ENCODE measurements at regions not wholly inside any gene's neighbourhood (a gene's known extent, or its start where the extent isn't known, plus 50 kb on each side); places are given as distances from the start of the nearest gene placed in this dataset.
"Not testable (repeated sequence)": the region's sequence is repeated elsewhere in the genome, so short reads cannot be mapped to it uniquely, and the experiment has no call there.

GRCh38 chr2:139674577-139674976 lies 894.4 kb upstream of the NXPH2 start:
- no peak for ATAC-seq
- no peaks in the 10 kb centered on the region for H3K9me3 ChIP-seq (ENCODE audit: control insufficient read depth, low read length, poor library complexity, severe bottlenecking)

GRCh38 chr2:139673447-139673846 lies 893.3 kb upstream of the NXPH2 start:
- H3K9me3 ChIP-seq (ENCODE audit: control insufficient read depth, low read length, poor library complexity, severe bottlenecking); ATAC-seq; H3K36me3 Mint-ChIP-seq (ENCODE audit: low read depth); H3K4me3 Mint-ChIP-seq; H3K27me3 Mint-ChIP-seq; H3K4me1 Mint-ChIP-seq; DNase-seq; H3K27ac Mint-ChIP-seq: not testable (repeated sequence)

More at GRCh38 chr2:139674577-139674976, 894.4 kb upstream of the NXPH2 start:
- H3K4me1 Mint-ChIP-seq, result no peaks in the 10 kb centered on the region
- no peak overlapping the region for H3K4me3 Mint-ChIP-seq
- no peaks in the 10 kb centered on the region for H3K36me3 Mint-ChIP-seq (ENCODE audit: low read depth)
- no peak overlapping the region for H3K27ac Mint-ChIP-seq
- H3K27me3 Mint-ChIP-seq, result no peaks in the 10 kb centered on the region
- DNase-seq, result no peak

GRCh38 chr2:139669675-139670074 lies 889.5 kb upstream of the NXPH2 start:
- ATAC-seq, result no peak
- H3K4me1 Mint-ChIP-seq, result no peaks in the 10 kb centered on the region
- H3K4me3 Mint-ChIP-seq, result no peak overlapping the region

GRCh38 chr2:139652385-139652784 lies 872.2 kb upstream of the NXPH2 start:
- no peaks in the 10 kb centered on the region for H3K9me3 ChIP-seq (ENCODE audit: control insufficient read depth, low read length, poor library complexity, severe bottlenecking)
- H3K27me3 Mint-ChIP-seq, result no peaks in the 10 kb centered on the region
- ATAC-seq (no peak), DNase-seq (no peak)
- no peaks in the 10 kb centered on the region for H3K36me3 Mint-ChIP-seq (ENCODE audit: low read depth)
- H3K27ac Mint-ChIP-seq, result no peak overlapping the region
- no peak overlapping the region for H3K4me3 Mint-ChIP-seq
- no peaks in the 10 kb centered on the region for H3K4me1 Mint-ChIP-seq

More at GRCh38 chr2:139669675-139670074, 889.5 kb upstream of the NXPH2 start:
- Mint-ChIP-seq H3K36me3 (ENCODE audit: low read depth) (no peaks in the 10 kb centered on the region), H3K27me3 (no peaks in the 10 kb centered on the region), H3K27ac (no peak overlapping the region)
- H3K9me3 ChIP-seq (ENCODE audit: control insufficient read depth, low read length, poor library complexity, severe bottlenecking), result no peaks in the 10 kb centered on the region
- no peak for DNase-seq

GRCh38 chr2:139645617-139646016 lies 865.4 kb upstream of the NXPH2 start:
- H3K4me1 Mint-ChIP-seq, result no peaks in the 10 kb centered on the region
- H3K9me3 ChIP-seq (ENCODE audit: control insufficient read depth, low read length, poor library complexity, severe bottlenecking), result no peaks in the 10 kb centered on the region
- no peak overlapping the region for H3K4me3 Mint-ChIP-seq
- H3K27ac Mint-ChIP-seq, result no peak overlapping the region
- no peak for ATAC-seq
- no peaks in the 10 kb centered on the region for H3K27me3 Mint-ChIP-seq
- no peaks in the 10 kb centered on the region for H3K36me3 Mint-ChIP-seq (ENCODE audit: low read depth)
- no peak for DNase-seq

GRCh38 chr2:139643139-139643538 lies 862.9 kb upstream of the NXPH2 start:
- Mint-ChIP-seq H3K4me1 (no peaks in the 10 kb centered on the region), H3K4me3 (no peak overlapping the region), H3K27ac (no peak overlapping the region), H3K27me3 (no peaks in the 10 kb centered on the region), H3K36me3 (ENCODE audit: low read depth) (no peaks in the 10 kb centered on the region)
- ATAC-seq (no peak), DNase-seq (no peak)
- H3K9me3 ChIP-seq (ENCODE audit: control insufficient read depth, low read length, poor library complexity, severe bottlenecking), result no peaks in the 10 kb centered on the region

GRCh38 chr2:139631966-139632365 lies 851.8 kb upstream of the NXPH2 start:
- H3K4me1 Mint-ChIP-seq, result no peaks in the 10 kb centered on the region
- ATAC-seq (no peak), DNase-seq (no peak)
- H3K27ac Mint-ChIP-seq, result no peak overlapping the region
- H3K36me3 Mint-ChIP-seq (ENCODE audit: low read depth), result no peaks in the 10 kb centered on the region
- H3K27me3 Mint-ChIP-seq, result no peaks in the 10 kb centered on the region
- no peaks in the 10 kb centered on the region for H3K9me3 ChIP-seq (ENCODE audit: control insufficient read depth, low read length, poor library complexity, severe bottlenecking)
- H3K4me3 Mint-ChIP-seq, result no peak overlapping the region

- no peaks in the 10 kb centered on the region for H3K4me1 Mint-ChIP-seq
- no peaks in the 10 kb centered on the region for H3K36me3 Mint-ChIP-seq (ENCODE audit: low read depth)
- no peak overlapping the region for H3K27ac Mint-ChIP-seq
- H3K27me3 Mint-ChIP-seq, result no peaks in the 10 kb centered on the region
- ATAC-seq (no peak), DNase-seq (no peak)
- H3K9me3 ChIP-seq (ENCODE audit: control insufficient read depth, low read length, poor library complexity, severe bottlenecking), result no peaks in the 10 kb centered on the region
- no peak overlapping the region for H3K4me3 Mint-ChIP-seq
These were observed 848.7 kb upstream of the NXPH2 start for GRCh38 chr2:139628931-139629330.

- Mint-ChIP-seq H3K4me3 (no peak overlapping the region), H3K27ac (no peak overlapping the region), H3K4me1 (no peaks in the 10 kb centered on the region), H3K36me3 (ENCODE audit: low read depth) (no peaks in the 10 kb centered on the region), H3K27me3 (no peaks in the 10 kb centered on the region)
- ATAC-seq (no peak), DNase-seq (no peak)
- peaks cover 3% of the 10 kb centered on the region for H3K9me3 ChIP-seq (ENCODE audit: control insufficient read depth, low read length, poor library complexity, severe bottlenecking)
These were observed 845.9 kb upstream of the NXPH2 start for GRCh38 chr2:139626128-139626527.

GRCh38 chr2:139622691-139623090 lies 842.5 kb upstream of the NXPH2 start:
- DNase-seq (no peak), ATAC-seq (no peak)
- peaks cover 3% of the 10 kb centered on the region for H3K9me3 ChIP-seq (ENCODE audit: control insufficient read depth, low read length, poor library complexity, severe bottlenecking)
- Mint-ChIP-seq H3K27me3 (no peaks in the 10 kb centered on the region), H3K4me1 (no peaks in the 10 kb centered on the region), H3K27ac (no peak overlapping the region), H3K4me3 (no peak overlapping the region), H3K36me3 (ENCODE audit: low read depth) (no peaks in the 10 kb centered on the region)

GRCh38 chr2:139617747-139618146 lies 837.6 kb upstream of the NXPH2 start:
- no peak for ATAC-seq
- Mint-ChIP-seq H3K36me3 (ENCODE audit: low read depth) (no peaks in the 10 kb centered on the region), H3K4me1 (no peaks in the 10 kb centered on the region), H3K27me3 (no peaks in the 10 kb centered on the region), H3K27ac (no peak overlapping the region), H3K4me3 (no peak overlapping the region)
- H3K9me3 ChIP-seq (ENCODE audit: control insufficient read depth, low read length, poor library complexity, severe bottlenecking), result peaks cover 3% of the 10 kb centered on the region
- DNase-seq, result no peak

- H3K9me3 ChIP-seq (ENCODE audit: control insufficient read depth, low read length, poor library complexity, severe bottlenecking), result no peaks in the 10 kb centered on the region
- Mint-ChIP-seq H3K4me1 (no peaks in the 10 kb centered on the region), H3K27me3 (no peaks in the 10 kb centered on the region), H3K27ac (no peak overlapping the region), H3K36me3 (ENCODE audit: low read depth) (no peaks in the 10 kb centered on the region), H3K4me3 (no peak overlapping the region)
- DNase-seq, result no peak
- no peak for ATAC-seq
These were observed 833.1 kb upstream of the NXPH2 start for GRCh38 chr2:139613264-139613663.

- DNase-seq, result no peak
- H3K27ac Mint-ChIP-seq, result no peak overlapping the region
- H3K27me3 Mint-ChIP-seq, result no peaks in the 10 kb centered on the region
- no peaks in the 10 kb centered on the region for H3K4me1 Mint-ChIP-seq
- H3K9me3 ChIP-seq (ENCODE audit: control insufficient read depth, low read length, poor library complexity, severe bottlenecking), result no peaks in the 10 kb centered on the region
- H3K36me3 Mint-ChIP-seq (ENCODE audit: low read depth), result no peaks in the 10 kb centered on the region
- no peak overlapping the region for H3K4me3 Mint-ChIP-seq
- ATAC-seq, result no peak
These were observed 830.3 kb upstream of the NXPH2 start for GRCh38 chr2:139610512-139610911.

GRCh38 chr2:139609109-139609508 lies 828.9 kb upstream of the NXPH2 start:
- H3K4me1 Mint-ChIP-seq, result no peaks in the 10 kb centered on the region
- no peak overlapping the region for H3K4me3 Mint-ChIP-seq
- no peak overlapping the region for H3K27ac Mint-ChIP-seq
- H3K36me3 Mint-ChIP-seq (ENCODE audit: low read depth), result no peaks in the 10 kb centered on the region
- H3K9me3 ChIP-seq (ENCODE audit: control insufficient read depth, low read length, poor library complexity, severe bottlenecking), result no peaks in the 10 kb centered on the region
- no peak for DNase-seq
- no peaks in the 10 kb centered on the region for H3K27me3 Mint-ChIP-seq
- no peak for ATAC-seq

GRCh38 chr2:139605668-139606067 lies 825.5 kb upstream of the NXPH2 start:
- Mint-ChIP-seq H3K36me3 (ENCODE audit: low read depth) (no peaks in the 10 kb centered on the region), H3K4me3 (no peak overlapping the region), H3K27ac (no peak overlapping the region), H3K4me1 (no peaks in the 10 kb centered on the region), H3K27me3 (no peaks in the 10 kb centered on the region)
- DNase-seq (no peak), ATAC-seq (no peak)
- H3K9me3 ChIP-seq (ENCODE audit: control insufficient read depth, low read length, poor library complexity, severe bottlenecking), result no peaks in the 10 kb centered on the region

Measured in T-helper 17 cell (primary cell).